Stimulated activated CD8-positive, alpha-beta memory T cell treated with anti-CD3 and anti-CD28 coated beads, Interleukin-15, amount 100 ng/mL, for 48 hours (primary cell): ENCODE measurements at regions not wholly inside any gene's neighbourhood (a gene's known extent, or its start where the extent isn't known, plus 50 kb on each side); places are given as distances from the start of the nearest gene placed in this dataset.
"Not testable (repeated sequence)": the region's sequence is repeated elsewhere in the genome, so short reads cannot be mapped to it uniquely, and the experiment has no call there.

Source experiments
- DNase-seq, 2 donors: peaks; one replicate each; pipeline ENCODE4 v3.0.0-alpha.2; 2020; ENCODE audit warnings: low read depth in 2 of 2

- DNase-seq = not testable (repeated sequence)
Measured at GRCh38 chr12:88368077-88368476, 212.2 kb downstream of the KITLG start.

DNA sequence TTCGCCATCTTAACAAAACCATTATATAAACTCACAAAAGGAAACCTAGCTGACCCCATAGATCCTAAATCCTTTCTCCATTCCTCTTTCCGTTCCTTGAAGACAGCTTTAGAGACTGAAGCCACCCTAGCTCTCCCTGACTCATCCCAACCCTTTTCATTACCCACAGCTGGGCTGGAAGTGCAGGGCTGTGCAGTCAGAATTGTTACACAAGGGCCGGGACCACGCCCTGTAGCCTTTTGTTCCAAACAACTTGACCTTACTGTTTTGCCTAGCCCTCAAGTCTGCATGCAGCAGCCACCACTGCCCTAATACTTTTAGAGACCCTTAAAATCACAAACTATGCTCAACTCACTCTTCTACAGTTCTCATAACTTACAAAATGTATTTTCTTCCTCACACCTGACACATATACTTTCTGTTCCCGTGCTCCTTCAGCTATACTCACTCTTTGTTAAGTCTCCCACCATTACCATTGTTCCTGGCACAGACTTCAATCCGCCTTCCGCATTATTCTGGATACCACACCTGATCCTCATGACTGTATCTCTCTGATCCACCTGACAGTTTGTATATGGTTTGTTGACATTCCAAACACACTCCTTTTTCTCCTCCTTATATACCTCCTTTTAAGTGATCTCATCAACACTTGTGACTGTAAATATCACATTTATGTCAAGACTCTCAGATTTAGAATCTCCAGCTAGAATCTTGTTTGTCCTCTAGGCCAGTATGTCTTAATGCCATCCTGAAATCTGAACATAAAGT lies 208.7 kb downstream of the KITLG start:
- no peak for DNase-seq

GRCh38 chr12:88375306-88376305 lies 204.7 kb downstream of the KITLG start:
- no peak for DNase-seq

DNA sequence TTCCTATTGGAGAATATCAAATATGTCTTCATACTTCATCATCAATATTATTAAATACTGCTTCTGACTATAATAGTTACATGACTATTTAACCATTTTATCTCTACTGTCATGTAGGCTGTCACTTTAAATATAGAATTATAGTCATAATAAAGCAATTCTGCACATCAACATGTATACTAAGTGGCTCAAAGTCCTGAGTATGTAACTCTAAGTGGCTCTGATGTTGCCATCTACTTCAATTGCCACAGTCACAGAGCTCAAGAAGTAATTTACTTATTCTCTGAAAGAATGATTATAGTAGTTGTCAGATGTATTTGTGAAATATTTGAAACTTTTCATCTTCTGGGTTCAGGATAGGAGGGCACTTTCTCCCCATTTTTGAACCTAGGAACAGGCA lies 202.3 kb downstream of the KITLG start:
- no peak for DNase-seq

DNA sequence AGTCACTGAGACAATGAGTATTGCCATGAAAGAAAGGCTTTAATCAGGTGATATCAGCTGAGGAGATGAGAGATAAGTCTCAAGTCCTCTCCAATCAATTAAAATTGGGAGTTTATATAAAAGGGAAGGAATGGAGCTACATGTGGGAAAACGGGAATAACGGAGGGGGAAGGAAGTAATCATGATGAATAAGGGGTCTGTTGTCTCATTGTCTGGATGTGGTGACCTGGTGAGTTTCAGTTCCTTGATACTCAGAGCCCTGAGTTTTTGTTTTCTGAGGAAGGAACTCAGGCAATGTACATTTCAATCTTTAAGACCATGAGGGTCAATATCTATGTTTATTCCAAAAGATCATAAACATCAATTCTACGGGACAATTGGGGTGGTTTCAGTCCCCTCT lies 198.8 kb downstream of the KITLG start:
- no peak for DNase-seq

- DNase-seq = no peak
Measured at GRCh38 chr12:88383405-88383804, 196.9 kb downstream of the KITLG start.

- DNase-seq = no peak
Measured at GRCh38 chr12:88388566-88389540, 191.4 kb downstream of the KITLG start.

- DNase-seq = no peak
Measured at GRCh38 chr12:88390811-88391210, 189.5 kb downstream of the KITLG start.

DNA sequence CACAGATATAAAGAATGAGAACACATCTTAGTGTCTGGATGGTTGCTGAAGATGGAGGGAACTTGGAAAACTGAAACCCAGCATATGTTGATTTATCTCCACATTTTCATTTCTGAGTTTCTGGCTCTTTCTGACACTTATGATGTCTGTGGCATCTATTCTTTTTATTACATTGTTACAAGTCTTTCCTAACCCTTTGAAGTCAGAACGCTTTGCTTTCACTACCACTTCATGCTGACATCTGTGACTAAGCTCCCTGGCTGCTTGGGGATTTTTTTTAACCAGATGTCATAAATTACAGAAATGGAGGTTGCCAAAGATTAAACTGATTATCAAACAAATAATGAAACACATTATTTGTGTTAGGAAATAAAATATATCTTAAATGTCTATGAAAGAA lies 188.7 kb downstream of the KITLG start:
- no peak for DNase-seq

DNA sequence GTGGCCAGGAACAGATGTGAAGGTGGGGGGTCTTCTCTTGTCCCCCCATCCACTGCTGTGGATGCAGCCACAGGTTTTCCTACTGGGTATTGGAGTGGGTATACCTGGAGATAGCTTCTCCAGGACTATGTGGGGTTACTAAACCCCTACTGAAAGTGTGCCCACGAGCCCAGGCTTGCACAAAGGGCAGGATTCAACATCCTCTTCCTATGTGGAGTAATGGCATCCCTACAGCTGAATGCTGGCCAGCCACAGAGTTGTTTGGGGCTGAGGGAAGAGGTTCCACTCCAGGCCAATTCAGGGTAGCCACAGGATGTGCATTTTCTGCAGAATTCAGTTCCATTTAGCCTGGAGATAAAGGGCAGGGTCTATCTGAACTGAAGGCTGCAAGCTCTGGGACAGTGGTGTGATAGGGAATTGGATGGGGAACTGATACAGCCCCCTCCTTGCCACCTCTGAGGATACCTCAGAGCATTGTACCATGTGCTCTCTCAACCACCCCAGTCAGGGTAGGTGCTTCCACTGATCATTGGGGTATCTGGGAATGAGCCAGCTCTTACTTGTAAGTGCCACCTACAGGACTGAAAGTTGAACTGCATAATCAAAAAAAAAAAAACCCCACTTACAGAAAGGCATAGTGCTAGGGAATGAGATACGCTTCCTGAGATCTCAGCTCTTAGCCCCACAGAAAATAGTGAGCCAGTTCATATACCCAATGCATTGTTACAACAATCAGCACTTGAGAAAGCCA lies 187.1 kb downstream of the KITLG start:
- no peak for DNase-seq

GRCh38 chr12:88398031-88398430 lies 182.2 kb downstream of the KITLG start:
- no peak for DNase-seq

DNA sequence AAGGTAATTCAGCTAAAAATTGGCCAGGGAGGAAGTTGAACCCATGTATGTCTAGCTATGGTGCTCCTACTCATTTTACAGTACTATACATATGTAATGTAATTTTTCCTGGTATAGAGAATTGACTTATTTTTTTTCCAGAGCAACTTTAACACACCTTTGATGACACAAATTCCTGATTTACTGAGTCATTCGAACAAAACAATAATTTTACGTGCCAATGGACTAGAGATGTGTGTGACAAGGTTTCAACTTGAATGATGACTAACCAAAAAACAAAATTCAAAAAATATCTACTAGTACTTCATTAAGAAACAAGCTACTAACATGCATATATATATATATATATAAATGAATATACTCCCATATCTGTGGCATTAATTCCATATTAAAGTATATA lies 180.5 kb downstream of the KITLG start:
- no peak for DNase-seq

GRCh38 chr12:88400302-88400701 lies 180.0 kb downstream of the KITLG start:
- no peak for DNase-seq

DNA sequence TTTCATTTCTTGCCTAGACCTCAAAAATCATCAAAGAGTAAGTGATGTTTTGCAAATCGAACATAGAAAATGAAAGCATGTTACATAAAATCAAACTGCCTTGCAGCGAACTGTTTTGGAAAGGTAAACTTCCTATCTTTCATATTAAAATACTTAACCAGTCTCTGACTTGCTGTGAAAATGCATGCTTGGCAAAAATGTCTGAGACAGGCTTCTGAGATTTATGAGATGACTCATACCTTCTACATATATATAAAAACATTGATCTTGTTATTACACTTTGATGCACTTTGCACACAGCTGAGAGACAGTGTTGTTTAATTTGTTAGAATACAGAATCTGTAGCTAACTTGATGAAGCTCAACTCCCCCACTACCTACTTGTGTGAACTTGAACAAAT lies 179.1 kb downstream of the KITLG start:
- no peak for DNase-seq

DNA sequence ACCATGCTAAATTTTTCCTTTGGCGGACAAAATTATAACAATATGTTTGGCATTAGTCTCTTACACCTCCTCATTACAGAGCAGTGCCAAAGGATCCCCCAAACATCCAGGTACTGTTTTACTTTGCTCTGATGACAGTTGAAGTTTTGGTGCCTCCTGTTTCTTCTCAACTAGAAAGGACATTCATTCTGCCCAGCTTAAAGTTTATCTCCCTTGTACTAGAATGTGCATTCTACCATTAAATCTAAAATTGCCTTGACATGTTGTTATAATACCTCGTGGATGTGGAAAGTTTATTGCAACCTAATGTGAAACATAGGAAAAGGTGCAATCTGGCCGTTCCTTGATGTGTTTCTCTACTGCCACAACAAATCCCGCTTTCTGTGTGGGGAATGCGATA lies 173.4 kb downstream of the KITLG start:
- DNase-seq = no peak

DNA sequence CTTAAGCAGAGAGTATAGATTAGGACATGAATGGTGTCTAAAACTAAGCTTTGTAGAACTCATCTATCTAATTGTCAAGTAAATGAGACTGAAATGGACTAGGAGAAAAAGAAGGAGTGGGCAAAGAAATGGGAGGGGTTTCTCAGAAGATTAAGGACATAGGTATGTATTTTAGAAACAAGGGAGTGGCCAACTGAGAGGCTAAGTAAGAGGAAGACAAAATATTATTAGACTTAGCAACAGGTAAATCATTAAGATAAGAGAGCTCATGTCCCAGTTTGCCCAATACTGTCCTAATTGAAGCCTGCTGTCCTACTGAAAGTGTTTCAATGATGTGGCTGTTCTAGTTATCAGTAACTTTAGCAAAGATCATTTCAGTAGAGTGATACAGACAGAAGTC lies 171.4 kb downstream of the KITLG start:
- DNase-seq = no peak

DNA sequence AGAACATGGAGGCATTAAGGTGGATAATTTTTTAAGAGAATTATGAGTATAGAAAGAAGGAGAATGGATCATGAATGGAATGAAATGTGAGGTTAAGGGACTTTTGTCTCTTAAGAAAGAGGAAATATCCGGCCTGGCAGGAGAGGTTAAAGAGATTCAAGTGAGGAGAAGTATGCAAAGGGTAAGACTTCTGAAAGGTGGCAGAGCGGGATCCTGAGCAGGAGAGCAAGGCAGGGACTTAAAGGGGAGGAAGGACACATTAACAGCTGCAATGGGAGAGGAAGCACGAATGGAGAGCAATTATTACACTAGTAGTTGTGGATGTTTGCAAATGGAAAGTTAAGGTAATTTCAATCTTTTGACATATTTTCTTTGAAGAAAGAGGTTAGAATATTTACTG lies 171.0 kb downstream of the KITLG start:
- no peak for DNase-seq

DNA sequence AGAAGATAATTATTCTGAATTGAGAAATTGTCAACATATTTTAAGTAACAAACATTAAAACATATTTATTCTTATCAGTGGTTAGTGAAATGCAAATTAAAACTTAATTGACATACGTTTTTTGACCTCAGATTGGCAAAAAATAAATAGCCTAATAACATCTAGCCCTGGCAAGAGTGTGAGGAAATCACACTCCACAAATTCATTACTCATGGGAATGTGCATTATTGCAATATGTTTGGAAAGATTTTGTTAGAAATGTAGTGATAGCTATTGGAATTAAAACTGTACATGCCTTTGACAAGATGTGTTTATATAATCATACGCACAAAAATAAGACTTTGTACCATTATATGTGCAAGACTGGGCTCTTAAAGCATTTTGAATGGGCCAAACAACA lies 168.6 kb downstream of the KITLG start:
- no peak for DNase-seq

- DNase-seq = no peak
Measured at GRCh38 chr12:88413646-88414045, 166.6 kb downstream of the KITLG start.

DNA sequence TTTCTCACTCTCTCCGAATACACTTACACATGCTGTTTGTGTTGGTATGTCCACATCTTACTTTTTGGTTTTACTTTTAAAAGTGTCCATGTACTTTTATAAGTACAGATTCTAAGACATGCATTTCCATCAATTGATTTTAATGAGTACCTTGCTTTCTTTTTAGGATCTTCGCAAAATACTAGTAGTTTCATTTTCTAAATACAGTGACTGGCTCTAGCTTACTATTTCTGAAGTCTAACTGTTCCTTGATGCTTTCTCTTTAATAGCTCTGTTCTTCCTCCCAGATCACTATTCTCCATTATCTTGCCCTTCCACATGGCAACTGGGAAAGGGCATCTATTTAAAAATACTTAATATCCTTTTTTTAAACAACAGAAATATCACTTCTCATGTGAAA lies 164.1 kb downstream of the KITLG start:
- no peak for DNase-seq

DNA sequence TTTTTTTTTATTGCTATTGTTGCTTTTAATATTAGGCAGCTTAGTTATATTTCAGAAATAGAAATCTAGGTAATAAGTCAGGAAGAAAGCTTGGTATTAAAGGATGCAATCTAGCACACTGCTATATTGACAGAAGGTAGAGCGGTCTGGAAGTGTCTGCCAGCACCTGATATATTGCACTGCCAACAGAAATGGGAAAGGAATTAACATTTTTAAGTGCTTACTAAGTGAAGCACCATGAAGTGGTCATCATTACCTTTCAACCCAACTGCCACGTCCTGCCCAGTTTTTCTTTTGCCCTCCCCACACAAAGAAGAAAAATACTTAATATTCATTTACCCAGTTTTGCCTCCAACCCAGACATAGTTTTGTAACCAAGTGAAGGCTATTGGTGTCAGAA lies 163.5 kb downstream of the KITLG start:
- DNase-seq = no peak
